GM23338 (cell line): ENCODE measurements at regions not wholly inside any gene's neighbourhood (a gene's known extent, or its start where the extent isn't known, plus 50 kb on each side); places are given as distances from the start of the nearest gene placed in this dataset.
A peak's percentile ranks its signal among the peaks of the same experiment; 100 is the strongest.
"Not testable (repeated sequence)": the region's sequence is repeated elsewhere in the genome, so short reads cannot be mapped to it uniquely, and the experiment has no call there.

ENCODE experiments used
- ATAC-seq: fragments of 200-7000 bp; cut with Tn5 transposase; 3 replicates; pipeline ENCODE4 v1.9.1; 2020
- DNase-seq: peaks from one replicate; pipeline ENCODE4 v3.0.0-alpha.2; 2015; ENCODE audit warnings: low spot score
- H2AFZ ChIP-seq: fragments of 200-600 bp; sonication (generic); 2 replicates; pipeline ENCODE4 v1.8.0; 2016; ENCODE audit warnings: antibody characterized with exemption, mild to moderate bottlenecking, moderate library complexity
- H3F3A ChIP-seq: fragments of 200-600 bp; sonication (generic); replicated peaks from 2 replicates; pipeline ENCODE4 v1.8.0; 2017; ENCODE audit warnings: antibody characterized with exemption, mixed run types, low read depth
- H3K27ac ChIP-seq: fragments of 200-600 bp; sonication (generic); 2 replicates; pipeline ENCODE4 v1.6.1; 2016; ENCODE audit warnings: low read depth
- H3K27me3 ChIP-seq: fragments of 200-600 bp; sonication (generic); 2 replicates; pipeline ENCODE4 v1.8.0; 2016; ENCODE audit warnings: mild to moderate bottlenecking, mixed run types, moderate library complexity; ENCODE audit not compliant: insufficient read depth
- H3K36me3 ChIP-seq: fragments of 200-600 bp; sonication (generic); 2 replicates; pipeline ENCODE4 v1.8.0; 2016; ENCODE audit warnings: mild to moderate bottlenecking; ENCODE audit not compliant: insufficient read depth
- H3K4me1 ChIP-seq: fragments of 200-600 bp; sonication (generic); 2 replicates; pipeline ENCODE4 v1.8.0; 2016; ENCODE audit warnings: mild to moderate bottlenecking, moderate library complexity; ENCODE audit not compliant: insufficient read depth
- H3K4me2 ChIP-seq: fragments of 200-600 bp; sonication (generic); 2 replicates; pipeline ENCODE4 v1.7.1; 2017; ENCODE audit warnings: mixed run types
- H3K4me3 ChIP-seq: fragments of 200-600 bp; sonication (generic); 2 replicates; pipeline ENCODE4 v1.6.1; 2016; ENCODE audit warnings: mixed run types
- H3K79me2 ChIP-seq: fragments of 200-600 bp; sonication (generic); replicated peaks from 2 replicates; pipeline ENCODE4 v1.8.0; 2017; ENCODE audit warnings: mild to moderate bottlenecking; ENCODE audit not compliant: insufficient read depth
- H3K9me2 ChIP-seq: fragments of 200-600 bp; sonication (generic); 2 replicates; pipeline ENCODE4 v1.8.0; 2017; ENCODE audit not compliant: insufficient read depth
- H4K20me1 ChIP-seq: fragments of 200-600 bp; sonication (generic); replicated peaks from 2 replicates; pipeline ENCODE4 v1.8.0; 2017; ENCODE audit warnings: mild to moderate bottlenecking; ENCODE audit not compliant: insufficient read depth
- H3K27ac Mint-ChIP-seq: 2 replicates; pipeline ENCODE4 v1.8.0; 2020; ENCODE audit warnings: inconsistent platforms, mild to moderate bottlenecking, moderate library complexity, mixed read lengths
- H3K27me3 Mint-ChIP-seq: 3 replicates; pipeline ENCODE4 v1.8.0; 2022; ENCODE audit warnings: low read depth, mild to moderate bottlenecking, moderate library complexity, mixed read lengths, inconsistent platforms; ENCODE audit not compliant: insufficient read depth, poor library complexity
- H3K36me3 Mint-ChIP-seq: 3 replicates; pipeline ENCODE4 v1.8.0; 2021; ENCODE audit warnings: low read depth, mild to moderate bottlenecking, inconsistent platforms, moderate library complexity, mixed read lengths
- H3K4me1 Mint-ChIP-seq: 3 replicates; pipeline ENCODE4 v1.8.0; 2020; ENCODE audit warnings: mild to moderate bottlenecking, inconsistent platforms, mixed read lengths
- H3K4me3 Mint-ChIP-seq: 3 replicates; pipeline ENCODE4 v1.8.0; 2021; ENCODE audit warnings: moderate library complexity, mild to moderate bottlenecking, inconsistent platforms, mixed read lengths
- H3K9me3 Mint-ChIP-seq: 3 replicates; pipeline ENCODE4 v1.8.0; 2020; ENCODE audit warnings: moderate library complexity, mild to moderate bottlenecking, inconsistent platforms, mixed read lengths
- CTCF ChIP-seq, 2 experiments: fragments of 200-600 bp in 1 of 2; sonication (generic) in 1 of 2; conservative IDR thresholded peaks; 2 replicates each; pipeline versions ENCODE4 v1.5.1 to v1.6.1; 2016 to 2017; ENCODE audit warnings: antibody characterized with exemption in 2 of 2, low read depth in 2 of 2, mild to moderate bottlenecking in 2 of 2, moderate library complexity in 1 of 2
- EZH2 ChIP-seq: fragments of 200-600 bp; sonication (generic); IDR thresholded peaks from one replicate; pipeline ENCODE4 v1.8.0; 2017; ENCODE audit warnings: antibody characterized with exemption, mild to moderate bottlenecking, low read depth; ENCODE audit not compliant: unreplicated experiment
- ZNF114 ChIP-seq: fragments of 250-450 bp; sonication (Bioruptor Pico); IDR thresholded peaks from 2 replicates; pipeline ENCODE4 v1.5.0; 2020; ENCODE audit warnings: mild to moderate bottlenecking, moderate library complexity
- ZNF462 ChIP-seq: fragments of 250-450 bp; sonication (Bioruptor Pico); IDR thresholded peaks from 2 replicates; pipeline ENCODE4 v1.5.0; 2020; ENCODE audit warnings: mild to moderate bottlenecking, moderate library complexity

GRCh38 chr7:65794671-65795391 lies 78.0 kb upstream of the VKORC1L1 start:
- H3K27ac Mint-ChIP-seq = peak overlapping the region; percentile 68
- H3K27me3 ChIP-seq, H3K4me2 ChIP-seq, H3K27me3 Mint-ChIP-seq, H3F3A ChIP-seq, H3K79me2 ChIP-seq, H3K36me3 Mint-ChIP-seq, H3K36me3 ChIP-seq, H2AFZ ChIP-seq, H3K9me3 Mint-ChIP-seq, H3K4me1 Mint-ChIP-seq, H3K9me2 ChIP-seq, H3K4me3 Mint-ChIP-seq, H3K4me1 ChIP-seq, H4K20me1 ChIP-seq, H3K4me3 ChIP-seq: not testable (repeated sequence)
- peak overlapping the region; percentile 11; the same call in 1 of the 2 replicates for H3K27ac ChIP-seq
- peak; percentile 91 for ATAC-seq
- DNase-seq = peak; percentile 75

DNA sequence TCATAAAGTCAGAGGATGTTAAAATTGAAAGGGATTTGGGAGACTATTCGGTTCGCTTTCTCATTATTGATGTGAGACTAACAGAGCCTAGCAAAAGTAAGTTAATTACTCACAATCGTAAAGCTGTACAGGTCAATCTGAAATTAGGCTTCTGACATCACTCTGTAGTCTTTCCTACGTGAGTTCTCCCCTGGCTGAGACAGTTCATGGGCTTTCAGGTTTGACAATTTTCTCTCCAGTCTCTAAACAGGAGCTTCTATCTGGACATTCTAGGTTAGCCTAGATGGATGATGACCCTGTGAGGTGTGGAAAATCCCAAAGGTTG lies 77.5 kb upstream of the VKORC1L1 start:
- not testable (repeated sequence) for H2AFZ ChIP-seq, H3K36me3 Mint-ChIP-seq, H3K9me3 Mint-ChIP-seq, ATAC-seq, H3K4me3 ChIP-seq, H3K4me3 Mint-ChIP-seq, H3K4me1 ChIP-seq, H3K27me3 ChIP-seq, H4K20me1 ChIP-seq, H3K27me3 Mint-ChIP-seq, H3K36me3 ChIP-seq, H3K27ac Mint-ChIP-seq, H3K4me1 Mint-ChIP-seq, H3K79me2 ChIP-seq, H3K9me2 ChIP-seq, DNase-seq, H3F3A ChIP-seq, H3K4me2 ChIP-seq
- H3K27ac ChIP-seq = peak overlapping the region; percentile 11; the same call in 1 of the 2 replicates

- Histone ChIP-seq H3F3A (no peaks in the 10 kb centered on the region), H3K79me2 (no peaks in the 10 kb centered on the region), H3K4me2 (no peak overlapping the region), H4K20me1 (no peaks in the 10 kb centered on the region), H3K4me3 (no peak overlapping the region), H3K9me2 (no peaks in the 10 kb centered on the region), H3K27ac (no peak overlapping the region), H3K36me3 (no peaks in the 10 kb centered on the region), H3K4me1 (peaks cover 6% of the 10 kb centered on the region), H3K27me3 (no peaks in the 10 kb centered on the region), H2AFZ (no peak overlapping the region)
- peaks cover 6% of the 10 kb centered on the region; the same call in 2 of the 3 replicates for H3K4me1 Mint-ChIP-seq
- no peaks in the 10 kb centered on the region for H3K36me3 Mint-ChIP-seq
- H3K4me3 Mint-ChIP-seq = no peak overlapping the region
- no peaks in the 10 kb centered on the region for H3K9me3 Mint-ChIP-seq
- no peaks in the 10 kb centered on the region for H3K27me3 Mint-ChIP-seq
- H3K27ac Mint-ChIP-seq = no peak overlapping the region
- no peak for DNase-seq
- no peak for ATAC-seq
- no peak for TF ChIP-seq EZH2
- no peak for TF ChIP-seq ZNF462 (CRISPR knock-in tag)
- no peak for TF ChIP-seq CTCF (conservative IDR thresholded peaks at IDR 0.05; ENCODE audit: low read depth in 2 of 2)
- TF ChIP-seq ZNF114 (CRISPR knock-in tag) = no peak
Observed at GRCh38 chr7:65796205-65796604, 76.7 kb upstream of the VKORC1L1 start.
